B cell (primary cell): ENCODE measurements at regions not wholly inside any gene's neighbourhood (a gene's known extent, or its start where the extent isn't known, plus 50 kb on each side); places are given as distances from the start of the nearest gene placed in this dataset.

Experiments used
- ATAC-seq: fragments of 200-7000 bp; cut with Tn5 transposase; one replicate; pipeline ENCODE4 v1.10.0; 2021; ENCODE audit warnings: low read depth, mild to moderate bottlenecking, moderate number of reproducible peaks, moderate library complexity
- CTCF ChIA-PET: fragments of 350-600 bp; sonication (Branson Sonifier 250); formaldehyde crosslinking; loops from one replicate; lab custom pipeline; 2021; ENCODE audit warnings: antibody characterized with exemption, inconsistent platforms; lab: Charles Lee
- POLR2A ChIA-PET: fragments of 350-600 bp; sonication (Branson Sonifier 250); formaldehyde crosslinking; loops from one replicate; lab custom pipeline; 2021; ENCODE audit warnings: antibody characterized with exemption; lab: Charles Lee
- DNase-seq: peaks from one replicate; pipeline ENCODE4 v3.0.0; 2013
- H2AFZ ChIP-seq: 2 replicates; pipeline ENCODE4 v1.6.1; 2012; ENCODE audit warnings: mild to moderate bottlenecking, low read depth, low read length; ENCODE audit not compliant: insufficient read depth, poor library complexity, severe bottlenecking
- H3K27ac ChIP-seq, 2 donors: 1 replicate in 1 of 2; 2 replicates in 1 of 2; pipeline ENCODE4 v1.5.1; 2012 to 2013; ENCODE audit warnings: low read length in 2 of 2, mild to moderate bottlenecking in 2 of 2, moderate library complexity in 1 of 2
- H3K27me3 ChIP-seq, 4 experiments: fragments of 200-600 bp in 1 of 4; sonication (generic) in 1 of 4; replicated peaks in 1 of 4; 1 replicate in 2 of 4; 2 replicates in 2 of 4; pipeline versions ENCODE4 v1.6.1 to v1.7.0; 2013 to 2016; ENCODE audit warnings: low read length in 3 of 4, mild to moderate bottlenecking in 2 of 4, mixed read lengths in 1 of 4, moderate library complexity in 1 of 4; ENCODE audit not compliant: insufficient read depth in 4 of 4, control insufficient read depth in 3 of 4; ENCODE audit errors: control extremely low read depth in 1 of 4
- H3K36me3 ChIP-seq, 2 experiments: replicated peaks in 1 of 2; 1 replicate in 1 of 2; 2 replicates in 1 of 2; pipeline versions ENCODE4 v1.6.1 to v1.7.1; 2013; ENCODE audit warnings: low read length in 1 of 2; ENCODE audit not compliant: insufficient read depth in 2 of 2, control insufficient read depth in 1 of 2; ENCODE audit errors: control extremely low read depth in 1 of 2, extremely low read depth in 1 of 2
- H3K4me1 ChIP-seq, 2 donors: fragments of 200-600 bp in 1 of 2; sonication (generic) in 1 of 2; 1 replicate in 1 of 2; 2 replicates in 1 of 2; pipeline versions ENCODE4 v1.5.1 to v1.6.1; 2013 to 2017; ENCODE audit warnings: low read length in 2 of 2; ENCODE audit not compliant: control insufficient read depth in 2 of 2, insufficient read depth in 2 of 2
- H3K4me2 ChIP-seq: replicated peaks from 2 replicates; pipeline ENCODE3; 2012; ENCODE audit warnings: mild to moderate bottlenecking, low read depth, low read length; ENCODE audit not compliant: poor library complexity, severe bottlenecking
- H3K4me3 ChIP-seq, 5 experiments: fragments of 200-600 bp in 1 of 5; sonication (generic) in 1 of 5; 1 replicate in 3 of 5; 2 replicates in 2 of 5; pipeline versions ENCODE4 v1.5.1 to v1.7.0; 2011 to 2016; ENCODE audit warnings: low read length in 4 of 5, mild to moderate bottlenecking in 4 of 5, low read depth in 2 of 5, control low read depth in 1 of 5, moderate library complexity in 1 of 5; ENCODE audit not compliant: insufficient read depth in 1 of 5; ENCODE audit errors: control extremely low read depth in 1 of 5, extremely low read depth in 1 of 5
- H3K79me2 ChIP-seq: fragments of 200-600 bp; sonication (generic); one replicate; pipeline ENCODE4 v1.6.0; 2016; ENCODE audit warnings: low read length; ENCODE audit not compliant: control insufficient read depth, insufficient read depth
- H3K9ac ChIP-seq: fragments of 200-600 bp; sonication (generic); 2 replicates; pipeline ENCODE4 v1.6.1; 2017; ENCODE audit warnings: mild to moderate bottlenecking, low read length, moderate library complexity
- H3K9me3 ChIP-seq, 3 donors: one replicate each; pipeline versions ENCODE4 v1.6.1 to v1.7.1; 2013; ENCODE audit warnings: low read length in 2 of 3; ENCODE audit not compliant: control insufficient read depth in 2 of 3, insufficient read depth in 1 of 3; ENCODE audit errors: control extremely low read depth in 1 of 3
- H4K20me1 ChIP-seq: 2 replicates; pipeline ENCODE4 v1.6.0; 2012; ENCODE audit warnings: mild to moderate bottlenecking, low read length; ENCODE audit not compliant: insufficient read depth, control insufficient read depth, poor library complexity, severe bottlenecking
- H3K27ac Mint-ChIP-seq: one replicate; pipeline ENCODE4 v1.8.0; 2021; ENCODE audit warnings: mixed read lengths
- H3K27me3 Mint-ChIP-seq: one replicate; pipeline ENCODE4 v1.8.0; 2021; ENCODE audit warnings: mixed read lengths
- H3K4me1 Mint-ChIP-seq: one replicate; pipeline ENCODE4 v1.8.0; 2021; ENCODE audit warnings: mixed read lengths
- H3K4me3 Mint-ChIP-seq: one replicate; pipeline ENCODE4 v1.8.0; 2021; ENCODE audit warnings: mixed read lengths
- H3K9me3 Mint-ChIP-seq: one replicate; pipeline ENCODE4 v1.8.0; 2022; ENCODE audit warnings: mixed read lengths; ENCODE audit not compliant: insufficient read depth
- EZH2 ChIP-seq: IDR thresholded peaks from 2 replicates; pipeline ENCODE4 v1.6.1; 2012; ENCODE audit warnings: borderline replicate concordance, low read depth, mild to moderate bottlenecking, moderate library complexity, low read length; ENCODE audit not compliant: insufficient read depth, poor library complexity, severe bottlenecking
- WGBS: methylation state at CpG from one replicate; pipeline ENCODE4 v1.1.5; 2013; ENCODE audit warnings: missing lambda C conversion rate; ENCODE audit not compliant: insufficient coverage; 5-methylcytosine and 5-hydroxymethylcytosine counted together
- intact Hi-C: fragments of 100-400 bp; cut with micrococcal nuclease; formaldehyde crosslinking; loops from one replicate; pipeline ENCODE4 v1.10.0; 2022
- TF ChIP-seq, protein P1 (sequence below): fragments of 200-600 bp; IDR thresholded peaks from one replicate; pipeline ENCODE4 v1.8.0; 2022; ENCODE audit warnings: antibody characterized with exemption, mild to moderate bottlenecking

GRCh38 chr5:2048664-2049063, 165.9 kb upstream of the IRX4 start:
- DNase-seq = no peak
- H3K27ac ChIP-seq = no peak overlapping the region
- WGBS = 77% methylated on average over 2 of the region's 9 CpGs
- no peak overlapping the region for H3K9ac ChIP-seq
- H2AFZ ChIP-seq = no peak overlapping the region
- Mint-ChIP-seq H3K27ac (no peak overlapping the region), H3K27me3 (peaks cover 10% of the 10 kb centered on the region), H3K4me1 (no peaks in the 10 kb centered on the region), H3K4me3 (no peak overlapping the region), H3K9me3 (peaks cover 2% of the 10 kb centered on the region)
- no peak overlapping the region for H3K4me3 ChIP-seq
- no peaks in the 10 kb centered on the region for H4K20me1 ChIP-seq
- H3K79me2 ChIP-seq = no peaks in the 10 kb centered on the region
- intact Hi-C loops = no loop called here
- no peaks in the 10 kb centered on the region for H3K36me3 ChIP-seq
- no peak for ATAC-seq
- H3K9me3 ChIP-seq = no peaks in the 10 kb centered on the region
- no peaks in the 10 kb centered on the region for H3K4me1 ChIP-seq
- ChIA-PET CTCF (no interaction called here), POLR2A (no interaction called here)
- TF ChIP-seq, protein P1, sequence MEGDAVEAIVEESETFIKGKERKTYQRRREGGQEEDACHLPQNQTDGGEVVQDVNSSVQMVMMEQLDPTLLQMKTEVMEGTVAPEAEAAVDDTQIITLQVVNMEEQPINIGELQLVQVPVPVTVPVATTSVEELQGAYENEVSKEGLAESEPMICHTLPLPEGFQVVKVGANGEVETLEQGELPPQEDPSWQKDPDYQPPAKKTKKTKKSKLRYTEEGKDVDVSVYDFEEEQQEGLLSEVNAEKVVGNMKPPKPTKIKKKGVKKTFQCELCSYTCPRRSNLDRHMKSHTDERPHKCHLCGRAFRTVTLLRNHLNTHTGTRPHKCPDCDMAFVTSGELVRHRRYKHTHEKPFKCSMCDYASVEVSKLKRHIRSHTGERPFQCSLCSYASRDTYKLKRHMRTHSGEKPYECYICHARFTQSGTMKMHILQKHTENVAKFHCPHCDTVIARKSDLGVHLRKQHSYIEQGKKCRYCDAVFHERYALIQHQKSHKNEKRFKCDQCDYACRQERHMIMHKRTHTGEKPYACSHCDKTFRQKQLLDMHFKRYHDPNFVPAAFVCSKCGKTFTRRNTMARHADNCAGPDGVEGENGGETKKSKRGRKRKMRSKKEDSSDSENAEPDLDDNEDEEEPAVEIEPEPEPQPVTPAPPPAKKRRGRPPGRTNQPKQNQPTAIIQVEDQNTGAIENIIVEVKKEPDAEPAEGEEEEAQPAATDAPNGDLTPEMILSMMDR = no peak
- no peak for TF ChIP-seq EZH2
- H3K4me2 ChIP-seq = no peak overlapping the region
- no peaks in the 10 kb centered on the region for H3K27me3 ChIP-seq

DNA sequence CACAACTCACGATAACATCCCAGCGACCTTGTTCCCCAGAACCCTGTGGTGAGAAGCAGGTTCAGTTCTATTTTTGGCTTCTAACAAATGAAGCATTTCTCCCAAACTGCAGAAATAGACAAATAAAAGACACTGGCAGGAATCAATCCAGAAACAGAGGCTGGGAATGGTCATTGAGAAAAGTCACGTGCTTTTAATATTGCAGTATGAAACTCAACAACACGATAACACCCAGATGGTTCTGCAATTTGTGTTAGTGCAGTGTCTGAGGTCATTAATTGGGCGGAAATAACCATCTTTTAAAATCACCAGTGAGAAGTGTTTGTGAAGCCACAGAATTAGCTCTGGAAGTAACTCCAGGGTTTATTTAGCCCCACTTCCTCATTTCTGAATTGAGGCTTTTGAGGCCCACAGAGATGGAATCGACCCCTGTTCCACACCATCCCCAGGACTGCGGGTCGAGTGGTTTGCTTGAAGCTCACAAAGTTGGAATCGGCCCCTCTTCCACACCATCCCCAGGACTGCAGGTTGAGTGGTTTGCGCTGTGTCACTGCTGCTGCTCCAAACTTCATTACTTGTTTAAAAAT, 164.7 kb upstream of the IRX4 start:
- peaks cover 2% of the 10 kb centered on the region for H3K9me3 Mint-ChIP-seq
- H3K9ac ChIP-seq = no peak overlapping the region
- H3K4me1 Mint-ChIP-seq = no peaks in the 10 kb centered on the region
- H3K27me3 Mint-ChIP-seq = peaks cover 5% of the 10 kb centered on the region
- no peaks in the 10 kb centered on the region for H4K20me1 ChIP-seq
- no peak overlapping the region for H3K4me3 ChIP-seq
- no CpG with 5 or more reads among the region's 10 CpGs for WGBS
- no peaks in the 10 kb centered on the region for H3K79me2 ChIP-seq
- no peak overlapping the region for H3K27ac ChIP-seq
- no peak overlapping the region for H3K4me2 ChIP-seq
- CTCF ChIA-PET = no interaction called here
- POLR2A ChIA-PET = no interaction called here
- no peak overlapping the region for H3K27ac Mint-ChIP-seq
- TF ChIP-seq, protein P1 = no peak
- H3K4me1 ChIP-seq = no peaks in the 10 kb centered on the region
- no peaks in the 10 kb centered on the region for H3K36me3 ChIP-seq
- ATAC-seq (no peak), DNase-seq (no peak)
- H3K4me3 Mint-ChIP-seq = no peak overlapping the region
- intact Hi-C loops = no loop called here
- H2AFZ ChIP-seq = no peak overlapping the region
- no peaks in the 10 kb centered on the region for H3K9me3 ChIP-seq
- peaks cover 0 to 2% (median 0%) of the 10 kb centered on the region in 4 experiments for H3K27me3 ChIP-seq
